ENCODE measurements at regions not wholly inside any gene's neighbourhood (a gene's known extent, or its start where the extent isn't known, plus 50 kb on each side); places are given as distances from the start of the nearest gene placed in this dataset.

DNA sequence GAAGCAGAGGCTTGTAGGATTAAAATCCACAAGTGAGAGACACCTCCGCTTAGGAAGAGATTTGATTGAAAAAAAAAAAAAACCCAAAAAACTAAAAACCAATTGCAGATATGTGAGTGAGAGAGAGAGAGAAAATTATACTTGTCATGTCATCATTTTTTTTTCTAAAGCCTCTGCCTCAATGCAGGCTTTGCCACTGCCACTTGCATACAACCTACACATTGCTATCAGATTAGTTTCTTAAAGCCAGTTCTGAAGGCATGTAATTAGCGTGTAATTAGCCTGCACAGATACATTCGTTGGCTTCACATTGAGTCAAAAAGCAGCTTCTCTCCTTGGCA, 86.1 kb upstream of the MTPN start:
- Histone ChIP-seq H3K18ac (ENCODE audit: insufficient read length, low read depth, low read length) (no peak overlapping the region), H3K27me3 (ENCODE audit: insufficient read depth, low read length) (no peaks in the 10 kb centered on the region), H3K9me3 (ENCODE audit: control insufficient read depth, low read depth, low read length) (no peaks in the 10 kb centered on the region), H4K20me1 (ENCODE audit: control insufficient read depth, insufficient read depth, insufficient read length) (no peaks in the 10 kb centered on the region), H3K56ac (ENCODE audit: insufficient read length, low read depth, low read length) (no peak overlapping the region), H2BK12ac (ENCODE audit: insufficient read length, low read depth, low read length) (no peak overlapping the region), H2AK5ac (ENCODE audit: insufficient read length, low read length) (no peak overlapping the region), H3K4me2 (ENCODE audit: insufficient read depth, insufficient read length, low read length) (no peak overlapping the region), H2BK15ac (ENCODE audit: low read depth, low read length) (no peak overlapping the region), H4K8ac (replicated peaks; ENCODE audit: insufficient read length, low read depth, low read length) (no peak overlapping the region), H4K91ac (ENCODE audit: insufficient read length, low read depth, low read length) (no peak overlapping the region), H3K23ac (ENCODE audit: insufficient read length, low read depth, low read length) (no peak overlapping the region), H3K23me2 (ENCODE audit: insufficient read length, low read depth, low read length, poor library complexity, severe bottlenecking) (no peaks in the 10 kb centered on the region), H2BK5ac (ENCODE audit: insufficient read length, low read length) (no peak overlapping the region), H3K79me1 (ENCODE audit: insufficient read depth, low read depth, low read length, poor library complexity, severe bottlenecking) (no peaks in the 10 kb centered on the region), H3K4ac (ENCODE audit: low read depth, low read length) (no peak overlapping the region), H4K5ac (ENCODE audit: insufficient read length, low read depth, low read length) (no peak overlapping the region), H3K14ac (ENCODE audit: insufficient read depth, low read length) (no peak overlapping the region), H2AFZ (ENCODE audit: low read length) (no peak overlapping the region), H3K9ac (ENCODE audit: extremely low read depth, insufficient read length, low read length) (no peak overlapping the region), H2BK20ac (ENCODE audit: low read depth, low read length, poor library complexity, severe bottlenecking) (no peak overlapping the region), H3K4me1 (ENCODE audit: insufficient read depth, low read length) (no peaks in the 10 kb centered on the region; the same call in 1 of the 2 replicates), H3T11ph (ENCODE audit: low read length) (no peak overlapping the region), H3K79me2 (ENCODE audit: insufficient read depth, low read length) (no peaks in the 10 kb centered on the region), H2BK120ac (ENCODE audit: low read depth, low read length, poor library complexity, severe bottlenecking) (no peak overlapping the region), H3K27ac (ENCODE audit: insufficient read length, low read depth, low read length) (no peak overlapping the region)
- Mint-ChIP-seq H3K9me3 (no peaks in the 10 kb centered on the region), H3K4me3 (no peak overlapping the region), H3K4me1 (peaks cover 4 to 5% of the 10 kb centered on the region in 2 experiments; a peak in 2 of 4 replicates), H3K36me3 (ENCODE audit: insufficient read depth in 1 of 3, low read depth in 3 of 3) (no peaks in the 10 kb centered on the region), H3K27ac (no peak overlapping the region), H3K27me3 (ENCODE audit: low read depth) (no peaks in the 10 kb centered on the region; the same call in 1 of the 2 replicates)
- no peak for DNase-seq
- TF ChIP-seq, protein P1, sequence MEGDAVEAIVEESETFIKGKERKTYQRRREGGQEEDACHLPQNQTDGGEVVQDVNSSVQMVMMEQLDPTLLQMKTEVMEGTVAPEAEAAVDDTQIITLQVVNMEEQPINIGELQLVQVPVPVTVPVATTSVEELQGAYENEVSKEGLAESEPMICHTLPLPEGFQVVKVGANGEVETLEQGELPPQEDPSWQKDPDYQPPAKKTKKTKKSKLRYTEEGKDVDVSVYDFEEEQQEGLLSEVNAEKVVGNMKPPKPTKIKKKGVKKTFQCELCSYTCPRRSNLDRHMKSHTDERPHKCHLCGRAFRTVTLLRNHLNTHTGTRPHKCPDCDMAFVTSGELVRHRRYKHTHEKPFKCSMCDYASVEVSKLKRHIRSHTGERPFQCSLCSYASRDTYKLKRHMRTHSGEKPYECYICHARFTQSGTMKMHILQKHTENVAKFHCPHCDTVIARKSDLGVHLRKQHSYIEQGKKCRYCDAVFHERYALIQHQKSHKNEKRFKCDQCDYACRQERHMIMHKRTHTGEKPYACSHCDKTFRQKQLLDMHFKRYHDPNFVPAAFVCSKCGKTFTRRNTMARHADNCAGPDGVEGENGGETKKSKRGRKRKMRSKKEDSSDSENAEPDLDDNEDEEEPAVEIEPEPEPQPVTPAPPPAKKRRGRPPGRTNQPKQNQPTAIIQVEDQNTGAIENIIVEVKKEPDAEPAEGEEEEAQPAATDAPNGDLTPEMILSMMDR (conservative IDR thresholded peaks at IDR 0.05) = no peak
- WGBS (ENCODE audit: extremely low coverage, insufficient read length, low lambda C conversion rate) = no CpG with 5 or more reads among the region's 3 CpGs
